B cell (primary cell): ENCODE measurements at regions not wholly inside any gene's neighbourhood (a gene's known extent, or its start where the extent isn't known, plus 50 kb on each side); places are given as distances from the start of the nearest gene placed in this dataset.

Experiments
- CTCF ChIP-seq: fragments of 200-600 bp; IDR thresholded peaks from one replicate; pipeline ENCODE4 v1.8.0; 2022; ENCODE audit warnings: antibody characterized with exemption, mild to moderate bottlenecking
- EZH2 ChIP-seq: IDR thresholded peaks from 2 replicates; pipeline ENCODE4 v1.6.1; 2012; ENCODE audit warnings: borderline replicate concordance, low read depth, mild to moderate bottlenecking, moderate library complexity, low read length; ENCODE audit not compliant: insufficient read depth, poor library complexity, severe bottlenecking

GRCh38 chr16:85356157-85356556, 243.9 kb upstream of the CIBAR2 start:
- TF ChIP-seq EZH2: no peak
- no peak for TF ChIP-seq CTCF
